Prostate gland (tissue), 2 donors: ENCODE measurements at regions not wholly inside any gene's neighbourhood (a gene's known extent, or its start where the extent isn't known, plus 50 kb on each side); places are given as distances from the start of the nearest gene placed in this dataset.

Source experiments
- CTCF ChIP-seq, 4 experiments: fragments of 200-600 bp in 2 of 4; fragments of 450-650 bp in 2 of 4; sonication (generic) in 2 of 4; IDR thresholded peaks; 1 replicate in 3 of 4; 2 replicates in 1 of 4; pipeline ENCODE4 v1.5.1; 2016 to 2019; ENCODE audit warnings: antibody characterized with exemption in 4 of 4, mild to moderate bottlenecking in 2 of 4, moderate library complexity in 2 of 4
- POLR2AphosphoS5 ChIP-seq: sonication (generic); formaldehyde crosslinking; IDR thresholded peaks from one replicate; pipeline ENCODE4 v1.6.1; 2017; ENCODE audit warnings: antibody characterized with exemption

DNA sequence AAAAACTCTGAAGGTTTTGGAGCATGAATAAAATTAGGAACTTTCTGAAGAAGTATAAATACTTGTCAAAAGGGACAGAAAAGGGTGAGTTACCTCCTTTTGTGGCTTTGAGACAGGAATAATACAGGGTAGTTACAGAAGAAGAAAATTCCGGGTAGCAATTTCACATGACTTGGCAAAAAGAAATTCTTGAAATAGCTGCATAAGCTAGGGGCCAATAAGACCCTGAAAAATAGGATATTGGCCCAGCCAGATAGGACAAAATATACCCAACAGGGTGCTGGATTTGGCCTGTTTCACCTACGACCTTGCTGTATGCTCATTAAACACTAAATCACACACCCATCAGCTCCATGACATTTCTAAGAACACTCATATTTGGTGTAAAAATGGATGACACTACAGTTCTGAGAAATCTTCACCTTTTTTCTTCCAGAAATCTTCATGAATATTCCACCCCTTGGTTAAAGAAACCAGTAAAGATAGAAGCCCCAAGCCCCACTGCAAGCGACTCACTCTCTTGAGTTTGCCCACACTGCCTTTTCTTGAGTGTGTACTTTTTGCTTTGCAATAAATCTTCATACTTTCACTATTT, 362.7 kb downstream of the SEMA3D start:
- TF ChIP-seq CTCF (IDR thresholded peaks at IDR 0.05) (no peak), POLR2AphosphoS5 (no peak)
